Central memory CD8-positive, alpha-beta T cell (primary cell): ENCODE measurements at regions not wholly inside any gene's neighbourhood (a gene's known extent, or its start where the extent isn't known, plus 50 kb on each side); places are given as distances from the start of the nearest gene placed in this dataset.
"Not testable (repeated sequence)": the region's sequence is repeated elsewhere in the genome, so short reads cannot be mapped to it uniquely, and the experiment has no call there.

Experiments
- ATAC-seq: fragments of 150-1000 bp; cut with Tn5 transposase; replicated peaks from 2 replicates; pipeline ENCODE4 v1.10.0; 2022; ENCODE audit warnings: mild to moderate bottlenecking, moderate FRiP score, moderate number of reproducible peaks; ENCODE audit not compliant: poor library complexity, severe bottlenecking; ENCODE audit errors: extremely low read depth
- DNase-seq, 2 donors: peaks; one replicate each; pipeline ENCODE4 v3.0.0; 2021; ENCODE audit warnings: low spot score in 2 of 2
- H3K27ac Mint-ChIP-seq: one replicate; pipeline ENCODE4 v1.8.0; 2022; ENCODE audit warnings: low read depth, mild to moderate bottlenecking, moderate library complexity, mixed read lengths
- H3K27me3 Mint-ChIP-seq: one replicate; pipeline ENCODE4 v1.8.0; 2022; ENCODE audit warnings: mixed read lengths
- H3K36me3 Mint-ChIP-seq: one replicate; pipeline ENCODE4 v1.8.0; 2022; ENCODE audit warnings: mild to moderate bottlenecking, moderate library complexity, mixed read lengths; ENCODE audit not compliant: insufficient read depth
- H3K4me1 Mint-ChIP-seq: one replicate; pipeline ENCODE4 v1.8.0; 2022; ENCODE audit warnings: mixed read lengths
- H3K4me3 Mint-ChIP-seq: one replicate; pipeline ENCODE4 v1.8.0; 2022; ENCODE audit warnings: mild to moderate bottlenecking, moderate library complexity, mixed read lengths
- H3K9me3 Mint-ChIP-seq: one replicate; pipeline ENCODE4 v1.8.0; 2022; ENCODE audit warnings: mixed read lengths

DNA sequence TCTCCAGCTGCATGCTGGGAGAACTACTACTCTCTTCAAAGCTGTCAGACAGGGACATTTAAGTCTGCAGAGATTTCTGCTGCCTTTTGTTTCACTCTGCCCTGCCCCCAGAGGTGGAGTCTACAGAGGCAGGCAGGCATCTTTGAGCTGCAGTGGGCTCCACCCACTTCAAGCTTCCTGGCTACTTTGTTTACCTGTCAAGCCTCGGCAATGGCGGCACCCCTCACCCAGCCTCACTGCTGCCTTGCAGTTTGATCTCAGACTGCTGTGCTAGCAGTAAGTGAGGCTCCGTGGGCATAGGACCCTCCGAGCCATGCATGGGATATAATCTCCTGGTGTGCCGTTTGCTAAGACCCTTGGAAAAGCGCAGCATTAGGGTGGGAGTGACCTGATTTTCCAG is 61.7 kb downstream of the DMRTA1 start:
- not testable (repeated sequence) for H3K27me3 Mint-ChIP-seq, H3K36me3 Mint-ChIP-seq, H3K4me1 Mint-ChIP-seq, H3K9me3 Mint-ChIP-seq, DNase-seq, H3K27ac Mint-ChIP-seq, H3K4me3 Mint-ChIP-seq, ATAC-seq

GRCh38 chr9:22508790-22509189 is 62.2 kb downstream of the DMRTA1 start:
- H3K9me3 Mint-ChIP-seq: no peaks in the 10 kb centered on the region
- H3K27me3 Mint-ChIP-seq: no peaks in the 10 kb centered on the region
- H3K4me1 Mint-ChIP-seq: no peaks in the 10 kb centered on the region
- H3K36me3 Mint-ChIP-seq: no peaks in the 10 kb centered on the region
- H3K27ac Mint-ChIP-seq: no peak overlapping the region
- no peak overlapping the region for H3K4me3 Mint-ChIP-seq
- ATAC-seq (no peak), DNase-seq (no peak)

GRCh38 chr9:22512495-22512894 is 65.9 kb downstream of the DMRTA1 start:
- DNase-seq: no peak
- Mint-ChIP-seq H3K9me3 (no peaks in the 10 kb centered on the region), H3K4me1 (no peaks in the 10 kb centered on the region), H3K4me3 (no peak overlapping the region), H3K27ac (no peak overlapping the region), H3K36me3 (no peaks in the 10 kb centered on the region), H3K27me3 (no peaks in the 10 kb centered on the region)
- no peak for ATAC-seq

- ATAC-seq (no peak), DNase-seq (no peak)
- Mint-ChIP-seq H3K36me3 (no peaks in the 10 kb centered on the region), H3K27me3 (no peaks in the 10 kb centered on the region), H3K27ac (no peak overlapping the region), H3K9me3 (no peaks in the 10 kb centered on the region), H3K4me3 (no peak overlapping the region), H3K4me1 (no peaks in the 10 kb centered on the region)
Measured at GRCh38 chr9:22514871-22515270, 68.2 kb downstream of the DMRTA1 start.

DNA sequence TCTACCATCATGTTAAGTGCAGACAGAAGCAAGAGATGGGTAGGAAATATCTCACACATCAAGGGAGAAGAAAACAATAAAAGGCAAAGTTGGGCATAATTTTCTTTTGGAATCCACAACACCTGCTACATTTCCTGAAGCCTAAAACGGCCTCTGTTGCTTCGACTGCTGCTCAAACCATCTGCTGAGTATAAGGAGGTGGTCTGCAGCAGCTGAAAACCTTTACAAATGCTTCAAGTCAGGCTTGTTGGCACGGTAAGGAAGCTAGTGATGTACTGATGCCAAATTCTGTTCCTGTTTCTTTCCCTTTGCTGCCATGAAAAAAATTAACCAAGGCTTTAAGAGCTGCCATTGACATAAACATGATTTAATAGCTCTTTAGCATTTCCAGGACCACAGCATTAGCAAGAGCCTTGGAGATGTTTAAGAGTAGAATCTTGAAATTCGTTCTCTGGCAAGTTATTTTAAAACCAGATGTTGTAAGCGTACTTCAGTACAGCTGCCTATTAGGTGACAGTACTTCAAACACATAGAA is 75.6 kb downstream of the DMRTA1 start:
- Mint-ChIP-seq H3K4me1 (no peaks in the 10 kb centered on the region), H3K36me3 (no peaks in the 10 kb centered on the region), H3K27me3 (no peaks in the 10 kb centered on the region), H3K9me3 (peaks cover 9% of the 10 kb centered on the region), H3K4me3 (no peak overlapping the region), H3K27ac (no peak overlapping the region)
- no peak for DNase-seq
- no peak for ATAC-seq

- Mint-ChIP-seq H3K9me3 (peaks cover 8% of the 10 kb centered on the region), H3K27ac (no peak overlapping the region), H3K27me3 (no peaks in the 10 kb centered on the region), H3K4me3 (no peak overlapping the region), H3K4me1 (no peaks in the 10 kb centered on the region), H3K36me3 (no peaks in the 10 kb centered on the region)
- DNase-seq: no peak
- no peak for ATAC-seq
Measured at GRCh38 chr9:22528485-22528884, 81.9 kb downstream of the DMRTA1 start.

- ATAC-seq: no peak
- no peaks in the 10 kb centered on the region for H3K27me3 Mint-ChIP-seq
- DNase-seq: no peak
- H3K4me3 Mint-ChIP-seq: no peak overlapping the region
- no peak overlapping the region for H3K27ac Mint-ChIP-seq
- no peaks in the 10 kb centered on the region for H3K36me3 Mint-ChIP-seq
- peaks cover 8% of the 10 kb centered on the region for H3K9me3 Mint-ChIP-seq
- H3K4me1 Mint-ChIP-seq: no peaks in the 10 kb centered on the region
Measured at GRCh38 chr9:22529426-22530199, 83.0 kb downstream of the DMRTA1 start.

DNA sequence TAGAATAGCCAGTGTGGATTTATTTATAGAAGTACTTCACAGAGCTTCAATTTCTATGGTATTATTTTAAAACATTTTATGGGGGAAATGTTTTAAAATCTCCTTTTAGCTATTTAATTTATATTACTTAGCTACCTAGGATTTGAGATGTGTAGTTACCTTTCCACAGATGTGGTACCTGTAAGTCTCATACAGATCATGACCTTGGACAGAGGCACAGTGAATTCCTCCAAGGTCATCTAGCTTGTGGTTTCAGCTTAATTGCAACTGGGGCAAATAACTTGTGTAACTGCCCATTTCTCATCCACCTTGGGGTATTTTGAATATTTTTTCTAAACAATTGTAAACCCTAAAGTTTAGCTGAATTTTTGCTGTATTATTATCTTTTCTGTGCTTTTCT is 89.2 kb downstream of the DMRTA1 start:
- no peak overlapping the region for H3K27ac Mint-ChIP-seq
- ATAC-seq (no peak), DNase-seq (no peak)
- H3K36me3 Mint-ChIP-seq: no peaks in the 10 kb centered on the region
- H3K4me3 Mint-ChIP-seq: no peak overlapping the region
- H3K27me3 Mint-ChIP-seq: no peaks in the 10 kb centered on the region
- peaks cover 7% of the 10 kb centered on the region for H3K9me3 Mint-ChIP-seq
- H3K4me1 Mint-ChIP-seq: no peaks in the 10 kb centered on the region

DNA sequence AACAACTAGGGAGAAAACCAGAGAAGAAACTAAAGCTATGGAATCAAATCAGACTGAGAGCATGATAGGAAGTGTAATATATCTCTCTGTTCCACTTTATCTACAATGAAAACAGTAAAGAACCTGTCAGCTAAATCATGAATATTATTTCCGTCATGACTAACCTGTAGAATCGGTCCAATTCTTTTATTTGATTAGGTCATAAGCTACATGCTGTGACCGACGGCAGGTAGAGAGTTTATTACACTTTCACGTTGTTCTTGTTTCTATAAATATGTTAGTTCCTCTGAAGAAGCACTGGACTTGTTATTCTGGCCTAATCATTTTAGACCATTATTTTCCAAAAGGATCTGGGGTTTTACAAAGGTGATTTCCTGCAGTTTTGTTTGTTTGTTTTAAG is 91.1 kb downstream of the DMRTA1 start:
- no peak for DNase-seq
- Mint-ChIP-seq H3K27me3 (no peaks in the 10 kb centered on the region), H3K4me1 (no peaks in the 10 kb centered on the region), H3K36me3 (no peaks in the 10 kb centered on the region), H3K9me3 (peaks cover 14% of the 10 kb centered on the region), H3K27ac (no peak overlapping the region), H3K4me3 (no peak overlapping the region)
- no peak for ATAC-seq

DNA sequence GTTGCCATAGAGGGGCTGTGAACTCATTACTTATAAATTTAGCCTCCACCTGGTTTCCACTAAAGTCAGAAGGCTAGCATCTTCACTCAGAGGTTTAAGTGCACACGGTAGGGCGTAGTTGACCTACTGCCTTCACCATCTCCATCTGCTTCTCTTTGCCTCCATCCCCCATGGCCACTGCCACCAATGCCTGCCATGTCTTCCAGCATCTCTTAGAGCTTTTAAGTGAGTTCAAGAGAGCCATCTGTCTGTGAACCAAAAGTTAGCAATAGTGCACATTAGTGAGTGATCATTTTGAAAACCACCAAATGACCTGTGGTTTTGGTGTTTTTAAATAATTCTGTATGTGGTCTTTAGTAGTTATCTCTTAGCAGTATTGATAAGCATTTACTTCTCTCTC is 102.0 kb downstream of the DMRTA1 start:
- DNase-seq (no peak), ATAC-seq (no peak)
- no peaks in the 10 kb centered on the region for H3K4me1 Mint-ChIP-seq

DNA sequence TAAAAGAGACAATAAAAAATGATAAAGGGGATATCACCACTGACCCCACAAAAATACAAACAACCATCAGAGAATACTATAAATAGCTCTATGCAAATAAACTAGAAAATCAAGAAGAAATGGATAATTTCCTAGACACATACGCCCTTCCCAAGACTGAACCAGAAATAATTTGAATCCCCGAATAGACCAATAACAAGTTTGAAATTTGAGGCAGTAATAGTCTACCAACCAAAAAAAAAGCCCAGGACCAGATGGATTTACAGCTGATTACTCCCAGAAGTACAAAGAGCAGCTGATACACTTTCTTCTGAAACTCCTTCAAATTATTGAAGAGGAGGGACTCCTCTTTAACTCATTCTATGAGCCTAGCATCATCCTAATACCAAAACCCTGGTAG is 128.1 kb downstream of the DMRTA1 start:
- no peaks in the 10 kb centered on the region for H3K36me3 Mint-ChIP-seq
- DNase-seq: no peak
- no peak overlapping the region for H3K27ac Mint-ChIP-seq
- ATAC-seq: no peak
- no peaks in the 10 kb centered on the region for H3K4me1 Mint-ChIP-seq
- no peak overlapping the region for H3K4me3 Mint-ChIP-seq
- H3K9me3 Mint-ChIP-seq: peaks cover 40% of the 10 kb centered on the region
- H3K27me3 Mint-ChIP-seq: no peaks in the 10 kb centered on the region

More for the DNA sequence above, 102.0 kb downstream of the DMRTA1 start:
- peaks cover 11% of the 10 kb centered on the region for H3K9me3 Mint-ChIP-seq
- no peak overlapping the region for H3K27ac Mint-ChIP-seq
- H3K27me3 Mint-ChIP-seq: no peaks in the 10 kb centered on the region
- H3K36me3 Mint-ChIP-seq: no peaks in the 10 kb centered on the region
- no peak overlapping the region for H3K4me3 Mint-ChIP-seq

- H3K9me3 Mint-ChIP-seq: peaks cover 20% of the 10 kb centered on the region
- H3K27ac Mint-ChIP-seq: no peak overlapping the region
- H3K27me3 Mint-ChIP-seq: no peaks in the 10 kb centered on the region
Measured at GRCh38 chr9:22580788-22581187, 134.2 kb downstream of the DMRTA1 start.

GRCh38 chr9:22582221-22582620 is 135.6 kb downstream of the DMRTA1 start:
- Mint-ChIP-seq H3K27me3 (no peaks in the 10 kb centered on the region), H3K9me3 (peaks cover 16% of the 10 kb centered on the region), H3K36me3 (no peaks in the 10 kb centered on the region), H3K27ac (no peak overlapping the region), H3K4me1 (no peaks in the 10 kb centered on the region), H3K4me3 (no peak overlapping the region)
- no peak for DNase-seq
- no peak for ATAC-seq

More at GRCh38 chr9:22580788-22581187, 134.2 kb downstream of the DMRTA1 start:
- Mint-ChIP-seq H3K4me3 (no peak overlapping the region), H3K36me3 (no peaks in the 10 kb centered on the region), H3K4me1 (no peaks in the 10 kb centered on the region)
- DNase-seq (no peak), ATAC-seq (no peak)
